NCI-H146 (cell line): ENCODE measurements at regions not wholly inside any gene's neighbourhood (a gene's known extent, or its start where the extent isn't known, plus 50 kb on each side); places are given as distances from the start of the nearest gene placed in this dataset.

Experiments
- DNase-seq: peaks from one replicate; lab custom pipeline; 2025; lab: John Stamatoyannopoulos, UW

GRCh38 chr11:29351301-29351873, 665.4 kb downstream of the KCNA4 start:
- no peak for DNase-seq

DNA sequence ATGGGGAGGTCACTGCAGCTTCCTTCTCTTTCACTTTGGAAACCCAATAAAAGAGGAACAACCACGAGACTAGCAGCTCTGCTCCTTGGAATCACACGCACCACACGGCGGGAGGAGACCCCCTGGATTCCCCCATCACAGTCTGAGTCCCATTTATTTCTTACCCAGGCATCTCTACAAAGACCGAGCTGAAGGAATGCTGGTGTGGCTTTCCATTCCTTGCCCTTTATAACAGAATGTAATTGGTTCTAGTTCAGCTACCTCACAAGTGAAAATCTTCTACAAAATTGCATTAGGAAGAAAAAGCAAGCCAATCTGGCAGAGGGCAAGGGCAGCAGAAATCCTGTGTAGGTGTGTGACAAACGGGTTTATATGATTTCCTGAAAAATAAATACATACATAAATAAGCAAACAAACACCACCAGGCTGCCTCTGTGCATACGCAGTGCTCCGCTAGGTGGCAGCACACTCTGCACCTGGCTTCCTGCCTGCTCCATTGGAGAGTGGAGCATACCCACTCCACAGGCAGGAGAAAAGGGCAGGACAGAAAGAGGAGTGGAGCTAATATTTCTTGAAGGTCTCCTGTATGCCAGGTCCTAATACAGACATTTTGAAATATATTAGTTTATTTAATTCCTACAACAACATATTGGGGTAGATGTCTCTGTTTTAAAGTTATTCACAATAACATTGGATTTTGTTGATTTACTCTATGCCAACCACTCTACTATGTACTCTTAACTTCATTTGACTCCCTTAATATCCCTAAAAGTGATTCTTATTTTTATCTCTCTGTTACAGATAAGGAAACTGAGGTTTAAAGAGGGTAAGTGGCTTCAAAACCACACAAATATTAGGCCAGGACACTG, 673.1 kb downstream of the KCNA4 start:
- peak; percentile 31 for DNase-seq

GRCh38 chr11:29336727-29337575, 679.9 kb downstream of the KCNA4 start:
- no peak for DNase-seq

DNA sequence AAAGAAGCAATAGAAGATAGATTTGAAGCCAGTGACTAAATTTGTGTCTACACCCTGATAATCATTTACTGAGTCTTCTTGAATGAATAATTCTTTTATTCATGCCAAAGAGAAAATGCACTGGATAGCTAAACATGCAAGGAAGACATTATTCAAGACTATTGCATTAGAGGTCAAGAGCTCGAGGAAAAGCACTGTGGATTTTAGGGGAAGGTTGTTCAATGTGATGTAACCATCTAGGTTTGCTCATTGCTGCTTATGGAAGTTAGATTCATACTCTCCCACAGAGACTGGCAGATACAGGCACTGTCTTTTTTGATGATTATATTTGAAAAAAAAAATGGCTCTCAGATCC, 682.1 kb downstream of the KCNA4 start:
- no peak for DNase-seq

DNA sequence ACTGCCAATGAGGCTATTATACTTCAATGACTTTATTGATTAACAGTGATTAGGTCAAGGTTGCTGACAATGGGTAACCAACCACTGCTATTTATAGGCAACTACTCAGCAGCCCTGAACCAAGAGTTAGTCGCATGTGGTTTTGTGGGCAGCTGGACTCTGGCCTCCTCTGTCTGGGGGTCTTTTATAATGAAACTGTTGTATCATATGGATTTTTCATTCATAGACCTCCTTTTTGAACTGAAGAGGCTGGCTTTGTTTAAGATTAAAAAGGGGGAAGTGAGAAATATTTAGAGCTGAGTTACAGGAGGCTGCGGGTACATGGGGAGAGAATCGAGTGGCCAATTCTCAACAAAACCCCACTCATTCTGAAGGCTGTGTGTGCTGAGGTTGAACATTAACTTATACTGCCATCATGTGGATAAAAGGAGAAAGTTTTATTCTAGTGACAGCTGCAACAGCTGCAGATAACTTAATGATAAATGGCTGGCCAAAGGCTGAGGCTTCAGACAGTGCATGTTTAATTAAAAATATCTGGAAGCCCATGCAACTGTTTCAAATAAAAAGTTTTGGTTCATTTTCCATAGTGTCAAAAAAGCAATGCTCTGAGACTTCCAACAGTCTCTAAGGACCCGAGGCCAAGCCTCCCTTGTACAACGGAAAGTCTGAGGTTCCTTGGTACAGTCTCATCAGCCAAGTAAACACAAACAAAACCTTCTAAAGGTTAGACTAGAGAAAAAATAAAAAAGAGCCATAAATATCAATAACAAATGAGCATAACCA, 682.6 kb downstream of the KCNA4 start:
- peak; percentile 23 for DNase-seq

DNA sequence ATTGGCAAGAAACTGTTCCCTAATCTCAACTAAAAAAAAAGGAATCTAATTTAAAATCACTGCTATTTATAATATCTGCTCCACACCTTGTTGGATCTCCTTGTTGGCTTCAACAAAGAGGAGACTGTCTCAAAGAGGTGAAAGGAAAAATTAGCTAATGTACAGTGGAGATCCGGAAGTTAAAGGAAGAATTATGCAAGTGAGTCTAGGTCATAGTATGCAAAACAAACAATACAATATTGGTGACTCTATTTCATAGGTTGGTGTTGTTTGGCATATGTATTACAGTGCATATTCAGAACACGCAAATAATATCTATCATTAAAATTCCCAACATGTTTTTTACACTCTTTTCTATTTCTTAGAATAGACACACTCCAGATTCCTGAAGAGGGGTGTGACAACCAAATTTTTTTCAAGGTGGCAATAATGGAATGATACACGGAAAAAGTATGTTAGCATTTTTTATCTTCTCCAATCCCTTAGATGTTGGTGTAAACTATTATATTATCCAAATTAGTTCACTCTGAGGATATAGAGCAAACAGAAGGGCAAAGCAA, 685.3 kb downstream of the KCNA4 start:
- no peak for DNase-seq

- peak; percentile 21 for DNase-seq
Measured at GRCh38 chr11:29328961-29329441, 687.8 kb downstream of the KCNA4 start.

- no peak for DNase-seq
Measured at GRCh38 chr11:29327891-29328290, 688.9 kb downstream of the KCNA4 start.

DNA sequence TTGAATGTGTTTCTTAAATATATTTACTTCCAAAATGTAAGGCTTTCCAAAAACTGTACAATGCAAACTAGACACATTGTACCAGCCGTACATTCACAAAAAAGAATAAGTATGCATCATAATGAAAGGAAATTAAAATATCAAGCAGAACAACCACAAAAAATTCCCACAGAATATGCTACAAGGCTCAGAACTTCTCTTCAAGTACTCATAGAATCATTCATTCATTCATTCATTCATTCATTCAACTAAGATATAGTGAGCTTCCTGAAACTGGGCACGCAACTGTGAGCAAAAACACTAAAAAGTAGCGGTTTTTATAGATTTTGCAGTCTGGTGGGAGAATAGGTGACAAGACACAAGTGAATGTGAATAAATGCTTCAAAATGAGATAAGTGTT, 690.1 kb downstream of the KCNA4 start:
- no peak for DNase-seq

DNA sequence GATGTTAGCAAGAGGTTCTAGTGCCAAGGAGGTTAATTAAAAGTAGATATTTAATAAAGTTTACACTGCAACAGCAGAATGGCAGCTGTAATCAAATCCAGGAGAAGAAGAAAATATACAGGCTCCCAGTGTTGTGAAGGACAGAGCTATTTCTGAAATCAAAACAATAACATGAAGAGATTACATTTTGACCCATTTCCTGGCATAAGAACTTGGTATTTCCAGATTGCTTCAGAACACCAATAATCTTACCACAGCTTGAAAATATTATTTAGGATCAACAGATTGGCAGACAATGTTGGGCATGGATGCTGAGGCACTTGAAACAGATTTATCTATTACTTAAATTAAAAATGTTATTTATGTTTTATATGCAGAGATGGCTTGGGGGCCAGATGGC, 692.5 kb downstream of the KCNA4 start:
- no peak for DNase-seq

GRCh38 chr11:29321293-29322132, 695.3 kb downstream of the KCNA4 start:
- DNase-seq = no peak

DNA sequence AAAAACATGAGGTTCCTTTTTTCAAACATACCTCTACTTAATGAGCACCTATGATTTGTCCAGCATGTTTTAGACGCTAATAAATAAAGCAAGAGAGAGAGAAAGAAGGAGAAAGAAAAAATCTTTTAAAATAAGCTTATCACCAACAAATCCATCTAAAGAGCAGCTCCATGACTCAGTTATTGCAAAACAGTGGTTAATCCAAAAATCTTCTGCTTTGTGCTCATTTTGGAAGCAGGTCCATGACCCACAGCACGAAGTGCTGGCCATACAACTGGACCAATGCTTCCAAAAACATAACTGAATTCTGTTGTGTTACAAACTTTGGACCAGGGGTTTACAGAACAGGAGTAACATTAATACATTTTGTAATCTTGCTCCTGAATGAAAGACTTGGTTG, 696.6 kb downstream of the KCNA4 start:
- DNase-seq = no peak

DNA sequence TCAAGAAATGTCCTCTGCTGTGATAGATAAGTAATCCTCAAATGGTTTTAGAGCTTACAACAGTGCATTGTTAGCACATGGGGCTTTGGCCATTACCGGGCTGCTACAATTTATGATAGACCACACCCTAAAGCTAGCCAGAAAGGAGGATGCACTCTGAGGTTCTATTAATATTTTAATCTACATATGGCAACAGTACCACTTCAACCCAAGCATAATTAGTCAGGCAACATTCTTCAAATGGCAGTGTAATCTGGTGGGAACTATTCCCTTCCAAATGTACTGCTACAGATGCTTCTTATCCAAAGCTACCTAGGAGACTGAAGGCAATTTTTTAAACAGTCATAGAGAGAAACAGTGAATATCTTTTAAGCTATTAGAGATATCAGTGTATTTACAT, 697.6 kb downstream of the KCNA4 start:
- no peak for DNase-seq

GRCh38 chr11:29318134-29318845, 698.5 kb downstream of the KCNA4 start:
- no peak for DNase-seq

DNA sequence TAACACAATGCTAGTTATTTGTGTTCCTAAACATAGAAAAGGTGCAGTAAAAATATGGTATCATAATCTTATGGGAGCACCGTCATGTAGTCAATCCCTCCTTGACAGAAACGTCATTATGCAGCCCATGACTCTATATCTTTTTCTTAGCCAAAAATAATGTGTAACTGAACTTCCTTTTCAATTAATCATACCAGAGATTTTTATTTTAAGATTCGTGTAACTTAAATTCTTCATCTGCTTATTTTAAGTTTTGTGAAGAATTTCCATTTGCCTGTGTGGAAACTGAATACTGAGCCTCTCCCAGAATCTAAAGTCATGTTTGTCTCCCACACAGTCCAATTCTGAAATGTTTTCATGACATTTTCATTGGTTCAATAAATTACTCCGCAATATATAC, 699.1 kb downstream of the KCNA4 start:
- no peak for DNase-seq

DNA sequence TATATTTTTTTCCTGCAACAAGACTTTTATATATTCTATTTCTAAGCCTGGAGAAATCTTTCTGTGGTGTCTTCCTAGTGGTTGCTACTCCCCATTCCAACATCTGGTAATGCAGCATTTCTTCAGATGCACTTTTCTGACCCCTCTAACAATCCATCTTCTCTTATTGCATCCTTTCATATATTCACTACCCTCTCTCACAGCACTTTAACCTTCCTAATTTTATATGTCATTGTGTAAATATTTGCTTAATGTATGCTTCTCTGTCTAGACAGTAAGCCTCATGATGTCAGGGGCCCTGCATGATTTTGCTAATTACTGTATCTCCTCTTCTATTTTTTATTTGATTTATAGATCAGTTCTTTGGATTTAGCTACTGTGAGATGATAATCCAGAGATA, 701.6 kb downstream of the KCNA4 start:
- no peak for DNase-seq

DNA sequence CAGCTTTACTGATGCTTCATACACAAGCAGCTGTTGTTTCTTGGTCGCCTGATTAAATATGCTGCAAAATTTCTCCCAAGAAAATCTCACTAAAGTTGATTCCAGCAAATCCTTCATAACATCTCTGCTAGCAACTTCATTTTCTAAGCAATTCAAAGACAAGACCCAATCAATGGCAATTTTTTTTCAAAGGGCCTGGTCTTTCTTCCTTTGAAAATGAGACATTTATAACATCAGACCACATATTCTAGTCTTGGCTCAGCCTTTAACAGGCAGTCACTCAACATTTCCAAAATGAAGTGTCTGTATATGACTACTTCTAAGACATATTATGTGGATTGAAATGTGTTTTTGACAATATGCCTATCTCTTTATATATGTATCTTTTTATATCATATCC, 702.6 kb downstream of the KCNA4 start:
- no peak for DNase-seq

- DNase-seq = no peak
Measured at GRCh38 chr11:29312812-29313211, 704.0 kb downstream of the KCNA4 start.

- DNase-seq = no peak
Measured at GRCh38 chr11:29310725-29311342, 706.0 kb downstream of the KCNA4 start.

DNA sequence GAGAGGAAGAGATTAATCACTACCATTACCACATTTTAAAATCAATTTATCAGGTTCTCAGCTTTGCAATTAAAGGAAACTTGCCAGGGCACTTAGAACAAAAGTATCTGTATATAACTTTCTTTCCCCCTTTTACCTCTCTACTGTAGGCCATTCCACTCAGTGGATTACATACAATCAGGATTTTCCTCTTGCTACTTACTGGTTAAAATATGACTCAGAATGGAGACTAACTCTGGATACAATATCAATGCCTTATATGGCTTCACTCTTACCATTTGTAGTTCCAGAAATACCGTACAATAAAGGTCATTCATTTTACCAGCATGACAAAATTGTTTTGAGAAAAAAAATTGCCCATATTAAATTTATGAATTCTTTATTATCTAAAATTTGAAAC, 706.8 kb downstream of the KCNA4 start:
- DNase-seq = no peak
